ENCODE measurements at regions not wholly inside any gene's neighbourhood (a gene's known extent, or its start where the extent isn't known, plus 50 kb on each side); places are given as distances from the start of the nearest gene placed in this dataset.

DNA sequence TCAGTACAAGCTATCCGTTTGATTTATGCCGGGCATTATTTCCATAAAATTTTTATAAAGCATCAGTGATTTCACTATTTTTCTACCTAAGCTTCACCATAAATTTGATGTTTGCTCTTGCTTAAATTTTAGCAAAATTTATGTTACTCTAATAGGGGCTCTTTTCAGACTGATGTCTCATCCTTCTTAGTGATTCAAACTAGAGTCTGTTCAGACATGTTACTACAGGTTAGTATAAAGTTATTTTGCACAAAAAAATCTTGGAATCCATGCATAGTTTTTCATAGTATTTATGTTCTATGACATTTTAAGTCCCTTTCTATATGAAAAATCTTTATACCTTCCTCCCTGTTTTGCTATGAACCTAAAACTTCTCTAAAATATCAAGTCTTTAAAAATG lies 1151.9 kb downstream of the SLITRK5 start:
- Histone ChIP-seq H3K9me3 (ENCODE audit: control insufficient read depth, insufficient read depth, low read depth, low read length) (no peaks in the 10 kb centered on the region), H3K4me1 (ENCODE audit: control insufficient read depth, insufficient read depth, low read length) (no peaks in the 10 kb centered on the region), H3K27ac (ENCODE audit: extremely low read depth, low read depth, low read length) (no peak overlapping the region), H3K4me3 (ENCODE audit: low read depth, low read length) (no peak overlapping the region), H3K36me3 (ENCODE audit: control insufficient read depth in 2 of 2, insufficient read depth in 1 of 2, low read length in 2 of 2) (no peaks in the 10 kb centered on the region)
- ChIA-PET CTCF (no interaction called here), POLR2A (no interaction called here)
- TF ChIP-seq ZNF341 (tag by site-specific recombination; IDR thresholded peaks at IDR 0.05; ENCODE audit: low read depth) (no peak), SALL2 (tag by site-specific recombination; IDR thresholded peaks at IDR 0.05; ENCODE audit: borderline replicate concordance) (no peak), ZNF132 (tag by site-specific recombination; IDR thresholded peaks at IDR 0.05; ENCODE audit: borderline replicate concordance) (no peak), SP2 (tag by site-specific recombination; IDR thresholded peaks at IDR 0.05) (no peak), ZNF157 (tag by site-specific recombination; IDR thresholded peaks at IDR 0.05) (no peak), HOXA7 (CRISPR knock-in tag; IDR thresholded peaks at IDR 0.05; ENCODE audit: borderline replicate concordance) (no peak), ZNF785 (tag by site-specific recombination; IDR thresholded peaks at IDR 0.05) (no peak), ZNF138 (tag by site-specific recombination; IDR thresholded peaks at IDR 0.05; ENCODE audit: borderline replicate concordance) (no peak), SCRT2 (tag by site-specific recombination; IDR thresholded peaks at IDR 0.05) (no peak), ZIC2 (tag by site-specific recombination; IDR thresholded peaks at IDR 0.05) (no peak), ZNF23 (tag by site-specific recombination; IDR thresholded peaks at IDR 0.05; ENCODE audit: borderline replicate concordance) (no peak), PRDM1 (tag by site-specific recombination; IDR thresholded peaks at IDR 0.05) (no peak)

DNA sequence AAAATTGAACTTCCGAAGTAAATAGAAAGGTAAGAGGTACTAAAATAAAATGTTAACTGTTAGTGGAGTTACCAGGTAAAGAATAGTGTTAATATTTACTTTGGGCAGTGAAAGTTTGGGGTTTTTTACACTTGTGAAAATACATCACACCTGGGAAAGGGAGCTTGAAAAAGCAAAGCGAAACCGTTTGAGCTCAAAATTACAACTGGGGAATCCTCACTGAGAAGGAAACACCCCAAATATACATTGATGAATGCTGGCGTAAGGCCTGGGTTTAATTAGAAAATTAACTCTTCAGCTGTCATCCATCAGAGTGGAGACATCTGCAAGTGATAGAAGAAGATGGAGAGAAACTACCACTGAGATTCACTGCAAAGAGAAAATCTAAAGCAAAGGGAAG lies 1153.0 kb downstream of the SLITRK5 start:
- no peak overlapping the region for H3K27ac ChIP-seq (ENCODE audit: extremely low read depth, low read depth, low read length)
- ChIA-PET POLR2A (no interaction called here), CTCF (no interaction called here)
- no peaks in the 10 kb centered on the region for H3K36me3 ChIP-seq (ENCODE audit: control insufficient read depth in 2 of 2, insufficient read depth in 1 of 2, low read length in 2 of 2)
- H3K4me3 ChIP-seq (ENCODE audit: low read depth, low read length), result no peak overlapping the region
- TF ChIP-seq, protein P1, sequence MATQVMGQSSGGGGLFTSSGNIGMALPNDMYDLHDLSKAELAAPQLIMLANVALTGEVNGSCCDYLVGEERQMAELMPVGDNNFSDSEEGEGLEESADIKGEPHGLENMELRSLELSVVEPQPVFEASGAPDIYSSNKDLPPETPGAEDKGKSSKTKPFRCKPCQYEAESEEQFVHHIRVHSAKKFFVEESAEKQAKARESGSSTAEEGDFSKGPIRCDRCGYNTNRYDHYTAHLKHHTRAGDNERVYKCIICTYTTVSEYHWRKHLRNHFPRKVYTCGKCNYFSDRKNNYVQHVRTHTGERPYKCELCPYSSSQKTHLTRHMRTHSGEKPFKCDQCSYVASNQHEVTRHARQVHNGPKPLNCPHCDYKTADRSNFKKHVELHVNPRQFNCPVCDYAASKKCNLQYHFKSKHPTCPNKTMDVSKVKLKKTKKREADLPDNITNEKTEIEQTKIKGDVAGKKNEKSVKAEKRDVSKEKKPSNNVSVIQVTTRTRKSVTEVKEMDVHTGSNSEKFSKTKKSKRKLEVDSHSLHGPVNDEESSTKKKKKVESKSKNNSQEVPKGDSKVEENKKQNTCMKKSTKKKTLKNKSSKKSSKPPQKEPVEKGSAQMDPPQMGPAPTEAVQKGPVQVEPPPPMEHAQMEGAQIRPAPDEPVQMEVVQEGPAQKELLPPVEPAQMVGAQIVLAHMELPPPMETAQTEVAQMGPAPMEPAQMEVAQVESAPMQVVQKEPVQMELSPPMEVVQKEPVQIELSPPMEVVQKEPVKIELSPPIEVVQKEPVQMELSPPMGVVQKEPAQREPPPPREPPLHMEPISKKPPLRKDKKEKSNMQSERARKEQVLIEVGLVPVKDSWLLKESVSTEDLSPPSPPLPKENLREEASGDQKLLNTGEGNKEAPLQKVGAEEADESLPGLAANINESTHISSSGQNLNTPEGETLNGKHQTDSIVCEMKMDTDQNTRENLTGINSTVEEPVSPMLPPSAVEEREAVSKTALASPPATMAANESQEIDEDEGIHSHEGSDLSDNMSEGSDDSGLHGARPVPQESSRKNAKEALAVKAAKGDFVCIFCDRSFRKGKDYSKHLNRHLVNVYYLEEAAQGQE (tag by site-specific recombination; IDR thresholded peaks at IDR 0.05), result no peak
- TF ChIP-seq ZNF544 (tag by site-specific recombination; IDR thresholded peaks at IDR 0.05), result no peak
- TF ChIP-seq ZNF768 (tag by site-specific recombination; IDR thresholded peaks at IDR 0.05), result no peak
- TF ChIP-seq ZNF2 (tag by site-specific recombination; IDR thresholded peaks at IDR 0.05), result no peak
- TF ChIP-seq ZNF37A (tag by site-specific recombination; IDR thresholded peaks at IDR 0.05), result no peak
- no peak for TF ChIP-seq ZNF302 (tag by site-specific recombination; IDR thresholded peaks at IDR 0.05; ENCODE audit: low read depth)
- no peak for TF ChIP-seq ZNF549 (tag by site-specific recombination; IDR thresholded peaks at IDR 0.05)
- TF ChIP-seq, protein P2, sequence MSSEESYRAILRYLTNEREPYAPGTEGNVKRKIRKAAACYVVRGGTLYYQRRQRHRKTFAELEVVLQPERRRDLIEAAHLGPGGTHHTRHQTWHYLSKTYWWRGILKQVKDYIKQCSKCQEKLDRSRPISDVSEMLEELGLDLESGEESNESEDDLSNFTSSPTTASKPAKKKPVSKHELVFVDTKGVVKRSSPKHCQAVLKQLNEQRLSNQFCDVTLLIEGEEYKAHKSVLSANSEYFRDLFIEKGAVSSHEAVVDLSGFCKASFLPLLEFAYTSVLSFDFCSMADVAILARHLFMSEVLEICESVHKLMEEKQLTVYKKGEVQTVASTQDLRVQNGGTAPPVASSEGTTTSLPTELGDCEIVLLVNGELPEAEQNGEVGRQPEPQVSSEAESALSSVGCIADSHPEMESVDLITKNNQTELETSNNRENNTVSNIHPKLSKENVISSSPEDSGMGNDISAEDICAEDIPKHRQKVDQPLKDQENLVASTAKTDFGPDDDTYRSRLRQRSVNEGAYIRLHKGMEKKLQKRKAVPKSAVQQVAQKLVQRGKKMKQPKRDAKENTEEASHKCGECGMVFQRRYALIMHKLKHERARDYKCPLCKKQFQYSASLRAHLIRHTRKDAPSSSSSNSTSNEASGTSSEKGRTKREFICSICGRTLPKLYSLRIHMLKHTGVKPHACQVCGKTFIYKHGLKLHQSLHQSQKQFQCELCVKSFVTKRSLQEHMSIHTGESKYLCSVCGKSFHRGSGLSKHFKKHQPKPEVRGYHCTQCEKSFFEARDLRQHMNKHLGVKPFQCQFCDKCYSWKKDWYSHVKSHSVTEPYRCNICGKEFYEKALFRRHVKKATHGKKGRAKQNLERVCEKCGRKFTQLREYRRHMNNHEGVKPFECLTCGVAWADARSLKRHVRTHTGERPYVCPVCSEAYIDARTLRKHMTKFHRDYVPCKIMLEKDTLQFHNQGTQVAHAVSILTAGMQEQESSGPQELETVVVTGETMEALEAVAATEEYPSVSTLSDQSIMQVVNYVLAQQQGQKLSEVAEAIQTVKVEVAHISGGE (tag by site-specific recombination; conservative IDR thresholded peaks at IDR 0.05; ENCODE audit: low read depth), result no peak
- no peak for TF ChIP-seq YY1 (tag by site-specific recombination; IDR thresholded peaks at IDR 0.05)
- no peak for TF ChIP-seq ZNF843 (tag by site-specific recombination; IDR thresholded peaks at IDR 0.05)
- TF ChIP-seq ZNF645 (tag by site-specific recombination; IDR thresholded peaks at IDR 0.05), result no peak
- no peak for TF ChIP-seq ZNF184 (tag by site-specific recombination; IDR thresholded peaks at IDR 0.05)
- TF ChIP-seq PRDM10 (tag by site-specific recombination; IDR thresholded peaks at IDR 0.05), result no peak
- no peak for TF ChIP-seq PRDM1 (tag by site-specific recombination; IDR thresholded peaks at IDR 0.05)
- no peaks in the 10 kb centered on the region for H3K9me3 ChIP-seq (ENCODE audit: control insufficient read depth, insufficient read depth, low read depth, low read length)
- no peaks in the 10 kb centered on the region for H3K4me1 ChIP-seq (ENCODE audit: control insufficient read depth, insufficient read depth, low read length)

Data from HEK293 (cell line).